ENCODE measurements at regions not wholly inside any gene's neighbourhood (a gene's known extent, or its start where the extent isn't known, plus 50 kb on each side); places are given as distances from the start of the nearest gene placed in this dataset.

DNA sequence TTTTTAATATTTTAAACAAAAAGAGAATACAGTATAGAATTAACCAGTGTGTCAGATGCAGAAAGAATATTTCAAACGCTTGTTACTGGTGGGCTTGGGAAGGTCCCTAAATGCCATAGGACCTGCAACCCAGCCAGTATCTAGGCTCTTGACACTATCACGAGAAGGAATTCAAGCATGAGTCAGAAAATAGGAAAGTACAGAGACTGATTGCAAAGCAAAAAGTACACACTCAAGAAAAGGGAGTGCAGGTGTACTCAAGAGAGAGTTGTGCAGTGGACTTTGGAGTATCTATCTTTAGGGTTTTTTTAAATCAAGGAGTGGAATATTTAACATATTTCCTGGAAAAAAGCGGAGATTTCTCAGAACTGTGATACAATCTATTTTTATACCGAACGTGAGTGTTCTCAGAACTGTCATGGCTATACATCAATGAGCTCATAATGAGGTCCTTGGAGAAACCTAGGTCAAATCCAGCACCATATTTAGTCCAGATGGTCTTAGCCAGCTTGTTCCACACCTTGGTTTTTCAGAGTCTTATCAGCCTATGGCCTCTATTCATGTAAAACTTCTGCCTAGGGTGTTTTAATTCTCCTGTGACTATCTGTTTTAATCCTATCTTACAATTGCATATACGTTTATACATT lies 291.8 kb upstream of the FAT4 start:
- Histone ChIP-seq H3K9me2 (replicated peaks; ENCODE audit: insufficient read depth, low read length) (no peaks in the 10 kb centered on the region), H3K27ac (ENCODE audit: low read length) (no peak overlapping the region), H3K9me3 (replicated peaks; ENCODE audit: insufficient read depth, low read length) (no peaks in the 10 kb centered on the region), H2AFZ (ENCODE audit: low read length) (no peak overlapping the region), H3K27me3 (replicated peaks; ENCODE audit: insufficient read depth, low read length) (no peaks in the 10 kb centered on the region), H3K36me3 (replicated peaks; ENCODE audit: insufficient read depth, low read length) (no peaks in the 10 kb centered on the region), H3F3A (ENCODE audit: insufficient read depth, low read length) (no peaks in the 10 kb centered on the region), H3K4me2 (ENCODE audit: low read depth, low read length) (no peak overlapping the region), H3K9ac (ENCODE audit: low read length) (no peak overlapping the region), H3K4me1 (ENCODE audit: low read length) (no peaks in the 10 kb centered on the region), H4K20me1 (ENCODE audit: insufficient read depth, low read length) (no peaks in the 10 kb centered on the region), H3K79me2 (ENCODE audit: low read length) (no peaks in the 10 kb centered on the region), H3K4me3 (ENCODE audit: low read length) (no peak overlapping the region)
- TF ChIP-seq EZH2 (optimal IDR thresholded peaks at IDR 0.05; ENCODE audit: low read depth, low read length) (no peak), EZH2phosphoT487 (IDR thresholded peaks at IDR 0.05; ENCODE audit: low read length) (no peak)
- TF ChIP-seq, protein P1, sequence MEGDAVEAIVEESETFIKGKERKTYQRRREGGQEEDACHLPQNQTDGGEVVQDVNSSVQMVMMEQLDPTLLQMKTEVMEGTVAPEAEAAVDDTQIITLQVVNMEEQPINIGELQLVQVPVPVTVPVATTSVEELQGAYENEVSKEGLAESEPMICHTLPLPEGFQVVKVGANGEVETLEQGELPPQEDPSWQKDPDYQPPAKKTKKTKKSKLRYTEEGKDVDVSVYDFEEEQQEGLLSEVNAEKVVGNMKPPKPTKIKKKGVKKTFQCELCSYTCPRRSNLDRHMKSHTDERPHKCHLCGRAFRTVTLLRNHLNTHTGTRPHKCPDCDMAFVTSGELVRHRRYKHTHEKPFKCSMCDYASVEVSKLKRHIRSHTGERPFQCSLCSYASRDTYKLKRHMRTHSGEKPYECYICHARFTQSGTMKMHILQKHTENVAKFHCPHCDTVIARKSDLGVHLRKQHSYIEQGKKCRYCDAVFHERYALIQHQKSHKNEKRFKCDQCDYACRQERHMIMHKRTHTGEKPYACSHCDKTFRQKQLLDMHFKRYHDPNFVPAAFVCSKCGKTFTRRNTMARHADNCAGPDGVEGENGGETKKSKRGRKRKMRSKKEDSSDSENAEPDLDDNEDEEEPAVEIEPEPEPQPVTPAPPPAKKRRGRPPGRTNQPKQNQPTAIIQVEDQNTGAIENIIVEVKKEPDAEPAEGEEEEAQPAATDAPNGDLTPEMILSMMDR (IDR thresholded peaks at IDR 0.05; ENCODE audit: low read length), result no peak
- DNase-seq, result no peak

DNA sequence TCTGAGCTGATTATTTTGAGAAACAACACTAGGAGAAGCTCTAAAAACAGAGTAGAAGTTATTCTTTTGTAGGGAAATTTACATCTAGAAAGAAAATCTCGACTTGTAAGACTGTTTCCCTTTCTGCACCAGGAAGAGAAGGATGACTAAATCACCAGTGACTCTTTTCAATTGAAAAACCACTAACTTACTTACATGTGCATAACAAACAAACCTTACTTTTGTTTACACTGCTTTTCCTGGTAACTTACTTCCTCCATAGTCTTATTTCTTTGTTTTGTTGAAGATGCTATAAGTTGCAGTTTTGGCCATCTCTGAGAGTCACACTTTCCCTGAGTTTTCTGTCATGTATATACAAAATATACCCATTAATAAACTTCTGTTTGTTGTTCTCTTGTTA lies 293.6 kb upstream of the FAT4 start:
- Histone ChIP-seq H3K4me3 (ENCODE audit: low read length) (no peak overlapping the region), H3K9ac (ENCODE audit: low read length) (no peak overlapping the region), H2AFZ (ENCODE audit: low read length) (no peak overlapping the region), H3K27ac (ENCODE audit: low read length) (no peak overlapping the region), H3K4me1 (ENCODE audit: low read length) (no peaks in the 10 kb centered on the region), H3K9me3 (replicated peaks; ENCODE audit: insufficient read depth, low read length) (no peaks in the 10 kb centered on the region), H3K79me2 (ENCODE audit: low read length) (no peaks in the 10 kb centered on the region), H3K27me3 (replicated peaks; ENCODE audit: insufficient read depth, low read length) (no peaks in the 10 kb centered on the region), H3F3A (ENCODE audit: insufficient read depth, low read length) (no peaks in the 10 kb centered on the region), H4K20me1 (ENCODE audit: insufficient read depth, low read length) (no peaks in the 10 kb centered on the region), H3K4me2 (ENCODE audit: low read depth, low read length) (no peak overlapping the region), H3K9me2 (replicated peaks; ENCODE audit: insufficient read depth, low read length) (no peaks in the 10 kb centered on the region), H3K36me3 (replicated peaks; ENCODE audit: insufficient read depth, low read length) (no peaks in the 10 kb centered on the region)
- TF ChIP-seq EZH2phosphoT487 (IDR thresholded peaks at IDR 0.05; ENCODE audit: low read length) (no peak), EZH2 (optimal IDR thresholded peaks at IDR 0.05; ENCODE audit: low read depth, low read length) (no peak)
- TF ChIP-seq, protein P1 (IDR thresholded peaks at IDR 0.05; ENCODE audit: low read length), result no peak
- DNase-seq, result no peak

DNA sequence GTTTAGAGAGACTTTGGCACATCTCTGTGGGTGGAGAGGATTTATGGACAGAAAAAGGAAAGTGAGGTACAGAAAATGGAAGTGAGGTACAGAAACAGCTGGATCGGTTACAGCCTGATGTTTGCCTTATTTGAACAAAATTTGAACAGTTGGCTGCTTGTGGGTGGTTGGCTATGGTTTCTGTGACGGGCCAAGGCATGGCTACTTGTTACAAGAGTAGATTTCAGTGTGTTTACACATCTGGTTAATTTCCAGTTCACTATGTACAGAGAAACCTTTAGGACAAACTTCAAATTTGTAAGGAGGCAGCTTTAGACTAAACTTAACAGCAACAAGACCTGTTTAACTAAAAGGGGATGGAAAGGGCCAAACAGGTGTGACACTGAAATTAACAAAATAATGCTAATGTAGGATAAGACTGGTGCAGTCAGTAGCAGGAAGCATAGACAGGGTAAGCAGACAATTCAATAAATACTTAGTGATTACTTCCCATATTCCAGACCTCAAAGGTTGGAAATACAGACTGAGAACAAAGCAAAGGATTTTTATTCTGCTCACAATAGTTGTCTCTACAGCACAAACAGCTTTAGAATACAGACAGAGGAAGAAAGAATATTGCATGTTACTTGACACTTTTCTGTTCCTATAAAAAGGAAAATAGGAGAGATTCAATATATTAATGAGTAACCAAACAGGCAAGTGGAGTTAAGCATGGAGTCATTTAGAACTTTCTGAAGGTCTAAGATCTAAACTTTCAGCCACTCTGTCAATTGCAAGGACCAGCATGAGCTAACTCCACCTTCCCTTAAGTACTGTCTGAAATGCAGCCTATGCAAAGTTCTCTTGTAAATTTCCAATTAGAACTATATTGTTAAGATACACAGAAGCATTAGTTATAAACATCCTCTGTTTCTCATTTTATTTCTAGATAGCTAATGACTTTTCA lies 294.4 kb upstream of the FAT4 start:
- Histone ChIP-seq H3F3A (ENCODE audit: insufficient read depth, low read length) (no peaks in the 10 kb centered on the region), H3K36me3 (replicated peaks; ENCODE audit: insufficient read depth, low read length) (no peaks in the 10 kb centered on the region), H3K9me3 (replicated peaks; ENCODE audit: insufficient read depth, low read length) (no peaks in the 10 kb centered on the region), H3K27ac (ENCODE audit: low read length) (no peak overlapping the region), H3K4me3 (ENCODE audit: low read length) (no peak overlapping the region), H3K79me2 (ENCODE audit: low read length) (no peaks in the 10 kb centered on the region), H3K27me3 (replicated peaks; ENCODE audit: insufficient read depth, low read length) (no peaks in the 10 kb centered on the region), H3K9ac (ENCODE audit: low read length) (no peak overlapping the region), H3K4me2 (ENCODE audit: low read depth, low read length) (no peak overlapping the region), H4K20me1 (ENCODE audit: insufficient read depth, low read length) (no peaks in the 10 kb centered on the region), H3K4me1 (ENCODE audit: low read length) (no peaks in the 10 kb centered on the region), H3K9me2 (replicated peaks; ENCODE audit: insufficient read depth, low read length) (no peaks in the 10 kb centered on the region), H2AFZ (ENCODE audit: low read length) (no peak overlapping the region)
- TF ChIP-seq, protein P1 (IDR thresholded peaks at IDR 0.05; ENCODE audit: low read length), result no peak
- TF ChIP-seq EZH2phosphoT487 (IDR thresholded peaks at IDR 0.05; ENCODE audit: low read length) (no peak), EZH2 (optimal IDR thresholded peaks at IDR 0.05; ENCODE audit: low read depth, low read length) (no peak)
- no peak for DNase-seq
